DND-41 (cell line): ENCODE measurements at regions not wholly inside any gene's neighbourhood (a gene's known extent, or its start where the extent isn't known, plus 50 kb on each side); places are given as distances from the start of the nearest gene placed in this dataset.

Source experiments
- ATAC-seq: fragments of 200-7000 bp; cut with Tn5 transposase; 3 replicates; pipeline ENCODE4 v1.9.1; 2021; ENCODE audit warnings: low read depth; ENCODE audit not compliant: insufficient read depth
- DNase-seq: peaks from one replicate; pipeline ENCODE4 v3.0.0-alpha.2; 2020
- H2AFZ ChIP-seq: 2 replicates; pipeline ENCODE4 v1.6.0; 2012; ENCODE audit warnings: low read depth, low read length
- H3K27ac ChIP-seq: 2 replicates; pipeline ENCODE4 v1.5.1; 2012; ENCODE audit warnings: low read length, inconsistent platforms
- H3K27me3 ChIP-seq: fragments of 200-600 bp; sonication (generic); 2 replicates; pipeline ENCODE4 v1.6.0; 2012; ENCODE audit warnings: low read length, mild to moderate bottlenecking, inconsistent platforms; ENCODE audit not compliant: insufficient read depth, poor library complexity
- H3K36me3 ChIP-seq: 2 replicates; pipeline ENCODE4 v1.5.1; 2012; ENCODE audit warnings: low read length, inconsistent platforms; ENCODE audit not compliant: insufficient read depth
- H3K4me1 ChIP-seq: 2 replicates; pipeline ENCODE4 v1.5.1; 2012; ENCODE audit warnings: mild to moderate bottlenecking, low read length; ENCODE audit not compliant: insufficient read depth
- H3K4me2 ChIP-seq: 2 replicates; pipeline ENCODE4 v1.6.0; 2012; ENCODE audit warnings: mild to moderate bottlenecking, moderate library complexity, low read length, inconsistent platforms; ENCODE audit not compliant: insufficient read depth
- H3K4me3 ChIP-seq, 2 experiments: fragments of 200-600 bp in 1 of 2; shearing (Covaris generic) in 1 of 2; 2 replicates each; pipeline ENCODE4 v1.5.1; 2012 to 2016; ENCODE audit warnings: inconsistent platforms in 2 of 2, low read length in 2 of 2, mild to moderate bottlenecking in 2 of 2, low read depth in 1 of 2, moderate library complexity in 1 of 2
- H3K79me2 ChIP-seq: 2 replicates; pipeline ENCODE4 v1.6.0; 2012; ENCODE audit warnings: low read length, inconsistent platforms; ENCODE audit not compliant: insufficient read depth
- H3K9ac ChIP-seq: 2 replicates; pipeline ENCODE4 v1.6.0; 2012; ENCODE audit warnings: low read depth, mild to moderate bottlenecking, inconsistent platforms, low read length, moderate library complexity
- H3K9me3 ChIP-seq: 2 replicates; pipeline ENCODE4 v1.5.1; 2012; ENCODE audit warnings: low read length, moderate library complexity, mild to moderate bottlenecking, inconsistent platforms; ENCODE audit not compliant: insufficient read depth, severe bottlenecking
- H4K20me1 ChIP-seq: 2 replicates; pipeline ENCODE4 v1.6.0; 2012; ENCODE audit warnings: low read length; ENCODE audit not compliant: insufficient read depth
- EZH2 ChIP-seq: IDR thresholded peaks from 3 replicates; pipeline ENCODE4 v1.6.1; 2012; ENCODE audit warnings: borderline replicate concordance, low read depth, mild to moderate bottlenecking, moderate library complexity, low read length, inconsistent platforms; ENCODE audit not compliant: severe bottlenecking
- TF ChIP-seq, protein P1 (sequence below): IDR thresholded peaks from 2 replicates; pipeline ENCODE4 v1.5.1; 2012; ENCODE audit warnings: borderline replicate concordance, low read length, moderate library complexity, mild to moderate bottlenecking; ENCODE audit not compliant: poor library complexity, severe bottlenecking; ENCODE audit errors: extremely low read depth

DNA sequence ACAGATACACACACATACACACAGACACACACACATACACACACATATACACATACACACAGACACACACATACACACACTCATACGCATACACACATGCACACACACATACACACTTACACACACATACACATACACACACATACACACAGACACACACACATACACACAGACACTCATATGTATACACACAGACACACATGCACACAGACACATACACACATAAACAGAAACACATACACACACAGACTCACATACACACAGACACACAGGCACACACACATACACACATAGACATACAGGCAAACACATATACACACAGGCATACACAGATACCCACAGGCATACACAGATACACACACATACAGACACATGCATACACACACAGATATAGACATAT is 143.9 kb upstream of the LYZL2 start:
- Histone ChIP-seq H3K27me3 (peaks cover 4% of the 10 kb centered on the region), H3K4me3 (no peak overlapping the region), H3K4me1 (no peaks in the 10 kb centered on the region), H3K9me3 (peaks cover 16% of the 10 kb centered on the region), H3K9ac (no peak overlapping the region), H3K36me3 (no peaks in the 10 kb centered on the region), H4K20me1 (no peaks in the 10 kb centered on the region), H3K79me2 (no peaks in the 10 kb centered on the region), H3K27ac (no peak overlapping the region), H3K4me2 (no peak overlapping the region), H2AFZ (no peak overlapping the region)
- DNase-seq (no peak), ATAC-seq (no peak)
- TF ChIP-seq EZH2: no peak
- TF ChIP-seq, protein P1, sequence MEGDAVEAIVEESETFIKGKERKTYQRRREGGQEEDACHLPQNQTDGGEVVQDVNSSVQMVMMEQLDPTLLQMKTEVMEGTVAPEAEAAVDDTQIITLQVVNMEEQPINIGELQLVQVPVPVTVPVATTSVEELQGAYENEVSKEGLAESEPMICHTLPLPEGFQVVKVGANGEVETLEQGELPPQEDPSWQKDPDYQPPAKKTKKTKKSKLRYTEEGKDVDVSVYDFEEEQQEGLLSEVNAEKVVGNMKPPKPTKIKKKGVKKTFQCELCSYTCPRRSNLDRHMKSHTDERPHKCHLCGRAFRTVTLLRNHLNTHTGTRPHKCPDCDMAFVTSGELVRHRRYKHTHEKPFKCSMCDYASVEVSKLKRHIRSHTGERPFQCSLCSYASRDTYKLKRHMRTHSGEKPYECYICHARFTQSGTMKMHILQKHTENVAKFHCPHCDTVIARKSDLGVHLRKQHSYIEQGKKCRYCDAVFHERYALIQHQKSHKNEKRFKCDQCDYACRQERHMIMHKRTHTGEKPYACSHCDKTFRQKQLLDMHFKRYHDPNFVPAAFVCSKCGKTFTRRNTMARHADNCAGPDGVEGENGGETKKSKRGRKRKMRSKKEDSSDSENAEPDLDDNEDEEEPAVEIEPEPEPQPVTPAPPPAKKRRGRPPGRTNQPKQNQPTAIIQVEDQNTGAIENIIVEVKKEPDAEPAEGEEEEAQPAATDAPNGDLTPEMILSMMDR: no peak

DNA sequence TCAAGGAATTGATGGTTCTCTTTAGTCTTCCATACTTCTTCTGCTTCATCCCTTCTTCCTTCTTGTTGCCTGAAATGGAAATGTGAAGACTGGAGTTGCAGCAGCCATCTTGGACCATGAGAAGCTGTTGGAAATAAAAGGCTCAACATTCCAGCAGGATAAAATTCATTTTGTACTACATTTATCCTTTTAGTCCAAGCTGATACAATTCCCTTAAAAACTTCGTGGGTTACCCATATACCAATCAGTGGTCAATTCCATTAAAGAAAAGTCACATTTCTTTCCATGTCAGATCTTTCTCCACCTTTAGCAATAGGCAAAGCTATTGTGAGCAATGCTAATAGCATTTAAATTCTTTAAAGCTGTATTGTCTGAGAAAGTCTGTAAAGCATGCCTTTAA is 141.3 kb upstream of the LYZL2 start:
- no peaks in the 10 kb centered on the region for H3K27me3 ChIP-seq
- no peak for ATAC-seq

DNA sequence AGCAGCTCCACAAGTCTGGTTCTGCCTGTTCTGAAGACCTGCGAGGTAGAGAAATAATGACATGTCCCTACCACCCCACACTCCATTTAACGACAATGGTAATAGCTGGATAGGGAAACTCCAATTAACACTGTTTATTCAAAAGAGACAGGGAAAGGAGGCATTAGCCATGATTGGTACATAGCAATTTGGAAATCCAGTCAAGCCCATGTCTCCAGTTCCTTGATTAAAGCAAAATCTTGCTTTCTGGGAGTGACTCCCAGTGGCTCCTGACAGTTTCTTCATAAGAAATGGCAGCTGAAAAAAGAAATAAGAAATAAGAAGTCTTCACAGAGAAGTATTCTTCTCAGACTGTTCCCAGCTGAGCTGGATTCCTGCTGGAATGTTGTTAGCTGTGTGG is 140.7 kb upstream of the LYZL2 start:
- H3K4me3 ChIP-seq: no peak overlapping the region
- H3K27ac ChIP-seq: no peak overlapping the region
- no peaks in the 10 kb centered on the region for H4K20me1 ChIP-seq
- no peaks in the 10 kb centered on the region for H3K36me3 ChIP-seq
- H3K9ac ChIP-seq: no peak overlapping the region
- TF ChIP-seq, protein P1: no peak
- no peak for TF ChIP-seq EZH2
- no peak overlapping the region for H3K4me2 ChIP-seq
- no peaks in the 10 kb centered on the region for H3K79me2 ChIP-seq
- no peak overlapping the region for H2AFZ ChIP-seq
- DNase-seq (no peak), ATAC-seq (no peak)
- no peaks in the 10 kb centered on the region for H3K4me1 ChIP-seq
- peaks cover 16% of the 10 kb centered on the region for H3K9me3 ChIP-seq
- H3K27me3 ChIP-seq: no peaks in the 10 kb centered on the region

More for the DNA sequence above, 141.3 kb upstream of the LYZL2 start:
- H2AFZ ChIP-seq: no peak overlapping the region
- no peaks in the 10 kb centered on the region for H3K4me1 ChIP-seq
- H3K4me3 ChIP-seq: no peak overlapping the region
- no peaks in the 10 kb centered on the region for H3K79me2 ChIP-seq
- no peak for DNase-seq
- no peak overlapping the region for H3K4me2 ChIP-seq
- no peak overlapping the region for H3K27ac ChIP-seq
- no peaks in the 10 kb centered on the region for H4K20me1 ChIP-seq
- TF ChIP-seq, protein P1: no peak
- TF ChIP-seq EZH2: no peak
- no peaks in the 10 kb centered on the region for H3K36me3 ChIP-seq
- peaks cover 16% of the 10 kb centered on the region for H3K9me3 ChIP-seq
- H3K9ac ChIP-seq: no peak overlapping the region

DNA sequence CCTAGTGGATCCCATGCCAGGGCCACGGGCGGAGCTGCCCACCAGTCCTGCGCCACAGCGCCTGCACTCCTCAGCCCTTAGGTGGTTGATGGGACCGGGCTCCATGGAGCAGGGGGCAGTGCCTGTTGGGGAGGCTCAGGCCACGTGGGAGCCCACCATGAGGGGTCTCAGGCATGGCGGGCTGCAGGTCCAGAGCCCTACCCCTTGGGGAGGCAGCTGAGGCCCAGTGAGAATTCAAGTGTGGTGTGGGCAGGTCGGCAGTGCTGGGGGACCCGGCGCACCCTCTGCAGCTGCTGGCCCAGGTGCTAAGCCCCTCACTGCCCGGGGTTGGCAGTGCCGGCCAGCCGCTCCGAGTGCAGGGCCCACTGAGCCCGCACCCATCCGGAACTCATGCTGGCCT is 139.8 kb upstream of the LYZL2 start:
- Histone ChIP-seq H3K9ac (no peak overlapping the region), H3K4me2 (no peak overlapping the region), H4K20me1 (no peaks in the 10 kb centered on the region), H2AFZ (no peak overlapping the region), H3K4me3 (no peak overlapping the region), H3K9me3 (peaks cover 16% of the 10 kb centered on the region), H3K27me3 (no peaks in the 10 kb centered on the region), H3K36me3 (no peaks in the 10 kb centered on the region), H3K4me1 (no peaks in the 10 kb centered on the region), H3K79me2 (no peaks in the 10 kb centered on the region), H3K27ac (no peak overlapping the region)
- TF ChIP-seq, protein P1: no peak
- no peak for TF ChIP-seq EZH2
- ATAC-seq (no peak), DNase-seq (no peak)
